HG03196 (cell line): ENCODE measurements at regions not wholly inside any gene's neighbourhood (a gene's known extent, or its start where the extent isn't known, plus 50 kb on each side); places are given as distances from the start of the nearest gene placed in this dataset.
"Not testable (repeated sequence)": the region's sequence is repeated elsewhere in the genome, so short reads cannot be mapped to it uniquely, and the experiment has no call there.

ENCODE experiments used
- ATAC-seq: cut with Tn5 transposase; IDR thresholded peaks from one replicate; pipeline ENCODE4 v1.9.1; 2021; ENCODE audit not compliant: unreplicated experiment

DNA sequence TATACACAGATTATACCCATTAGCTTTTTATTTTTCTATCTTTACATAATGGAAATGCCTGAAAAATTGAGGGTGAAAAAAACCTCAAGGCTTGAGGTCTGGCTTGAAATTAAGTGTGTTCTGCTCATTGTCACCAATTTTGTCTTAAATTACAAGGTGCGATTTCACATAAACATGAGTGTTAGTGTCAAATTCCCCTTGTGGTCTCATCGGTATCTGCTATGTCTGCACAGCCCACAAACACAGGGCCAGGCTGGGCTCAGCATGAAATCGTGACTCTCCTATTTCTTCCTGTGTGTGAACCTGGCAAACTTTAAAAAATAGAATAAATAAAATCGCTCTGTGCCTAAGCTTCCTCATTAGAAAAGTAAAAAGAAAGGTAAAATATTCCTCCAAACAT is 109.1 kb downstream of the CRLF2 start:
- ATAC-seq, result no peak

DNA sequence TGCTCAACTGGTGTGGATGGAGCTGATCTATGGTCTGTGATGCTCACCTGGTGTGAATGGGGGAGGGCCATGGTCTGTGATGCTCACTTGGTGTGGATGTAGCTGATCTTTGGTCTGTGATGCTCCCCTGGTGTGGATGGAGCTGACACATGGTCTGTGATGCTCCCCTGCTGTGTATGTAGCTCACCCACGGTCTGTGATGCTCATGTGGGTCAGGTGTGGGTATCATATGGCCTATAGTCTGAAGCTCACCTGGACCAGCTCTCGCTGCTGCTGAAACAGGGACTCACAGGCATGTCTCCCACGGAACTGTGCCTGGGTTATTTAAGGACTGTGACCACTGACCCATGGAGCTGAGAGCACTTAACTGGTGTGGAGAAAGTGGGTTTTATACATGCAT is 109.7 kb downstream of the CRLF2 start:
- ATAC-seq, result no peak

DNA sequence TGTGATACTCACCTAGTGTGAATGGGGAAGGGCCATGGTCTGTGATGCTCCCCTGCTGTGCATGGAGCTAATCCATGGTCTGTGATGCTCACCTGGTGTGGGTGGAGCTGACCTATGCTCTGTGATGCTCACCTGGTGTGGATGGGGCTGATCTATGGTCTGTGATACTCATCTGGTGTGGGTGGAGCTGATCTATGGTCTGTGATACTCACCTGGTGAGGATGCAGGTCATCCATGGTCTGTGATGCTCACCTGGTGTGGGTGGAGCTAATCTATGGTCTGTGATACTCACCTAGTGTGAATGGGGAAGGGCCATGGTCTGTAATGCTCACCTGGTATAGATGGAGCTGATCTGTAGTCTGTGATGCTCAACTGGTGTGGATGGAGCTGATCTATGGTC is 110.2 kb downstream of the CRLF2 start:
- ATAC-seq, result not testable (repeated sequence)

DNA sequence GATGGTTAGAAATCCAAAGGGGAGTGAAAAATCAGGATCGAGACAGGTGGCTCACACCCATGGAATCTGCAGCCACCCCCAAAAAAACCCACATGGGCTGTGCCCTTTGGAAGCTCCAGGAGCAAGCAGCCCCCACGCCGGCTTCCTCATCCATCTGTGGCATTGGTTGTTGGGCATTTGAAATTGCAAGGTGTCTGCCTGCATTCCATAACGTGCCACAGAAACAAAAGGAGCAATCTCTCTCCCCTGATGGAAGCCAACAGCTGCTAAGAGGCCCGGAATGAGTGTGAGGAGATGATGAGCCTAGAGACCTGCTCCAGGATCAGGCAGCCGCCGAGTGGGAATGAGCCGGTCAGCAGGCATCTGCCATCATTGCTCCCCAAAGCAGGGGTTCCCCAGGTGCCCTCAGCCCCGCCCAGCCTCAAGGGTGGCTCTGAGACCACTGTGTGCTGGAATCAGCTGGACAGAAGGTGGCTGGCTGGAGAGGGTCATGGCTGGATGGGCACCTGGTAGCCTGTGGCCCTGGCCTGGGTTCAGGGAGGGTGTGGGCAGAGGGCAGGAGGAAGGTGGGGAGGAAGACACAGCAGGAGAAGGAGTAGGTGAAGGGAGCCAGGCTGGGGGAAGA is 113.2 kb downstream of the CRLF2 start:
- no peak for ATAC-seq

DNA sequence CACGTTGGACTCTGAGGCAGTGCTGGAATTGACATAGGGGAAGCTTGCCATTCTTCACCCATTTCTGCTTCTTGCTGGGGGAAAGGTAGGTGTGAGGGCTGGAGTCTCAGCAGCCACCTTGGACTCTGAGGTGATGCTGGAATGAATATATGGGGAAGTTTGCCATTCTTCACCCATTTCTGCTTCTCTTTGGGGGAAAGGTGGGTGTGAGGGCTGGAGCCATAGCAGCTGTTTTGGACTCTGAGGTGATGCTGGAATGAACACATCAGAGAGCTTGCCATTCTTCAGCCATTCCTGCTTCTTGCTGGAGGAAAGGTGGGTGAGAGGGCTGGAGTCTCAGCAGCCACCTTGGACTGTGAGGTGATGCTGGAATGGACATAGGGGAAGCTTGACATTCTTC is 115.1 kb downstream of the CRLF2 start:
- ATAC-seq, result no peak

DNA sequence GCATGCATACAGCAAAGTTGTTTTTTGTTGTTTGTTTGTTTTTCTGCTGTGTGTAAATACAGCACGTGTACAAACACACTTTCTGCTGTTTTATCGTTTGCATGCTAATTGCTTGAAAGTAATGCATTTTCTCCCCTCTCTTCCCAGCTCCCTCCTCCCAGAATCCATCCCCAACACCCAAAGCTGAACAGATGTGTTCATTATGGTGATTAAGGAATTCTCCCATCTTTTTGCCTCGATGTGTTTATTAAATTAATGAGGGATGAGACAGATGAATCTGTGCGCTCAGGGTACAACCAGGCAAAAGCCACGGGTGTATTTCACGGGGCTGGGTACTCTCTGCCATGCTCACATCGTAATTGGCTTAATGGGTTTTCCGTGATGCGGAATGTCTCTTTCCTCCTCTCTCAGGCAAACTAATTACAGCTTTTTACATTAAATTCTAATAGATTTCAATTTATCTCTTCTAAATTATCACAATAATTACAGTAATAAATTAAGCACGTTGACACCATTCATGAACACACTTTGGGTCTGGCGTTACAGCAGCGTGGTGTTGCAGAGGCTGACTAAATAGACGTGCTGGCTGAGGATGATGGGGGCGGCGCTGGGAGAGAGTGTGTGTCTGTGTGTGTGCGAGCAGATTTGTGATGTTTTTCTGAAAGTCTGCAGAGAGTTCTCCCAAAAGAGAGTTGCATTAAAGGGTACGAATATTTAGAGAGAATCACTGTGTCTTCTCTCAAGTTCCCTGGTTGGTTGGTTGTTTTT is 117.7 kb downstream of the CRLF2 start:
- no peak for ATAC-seq

DNA sequence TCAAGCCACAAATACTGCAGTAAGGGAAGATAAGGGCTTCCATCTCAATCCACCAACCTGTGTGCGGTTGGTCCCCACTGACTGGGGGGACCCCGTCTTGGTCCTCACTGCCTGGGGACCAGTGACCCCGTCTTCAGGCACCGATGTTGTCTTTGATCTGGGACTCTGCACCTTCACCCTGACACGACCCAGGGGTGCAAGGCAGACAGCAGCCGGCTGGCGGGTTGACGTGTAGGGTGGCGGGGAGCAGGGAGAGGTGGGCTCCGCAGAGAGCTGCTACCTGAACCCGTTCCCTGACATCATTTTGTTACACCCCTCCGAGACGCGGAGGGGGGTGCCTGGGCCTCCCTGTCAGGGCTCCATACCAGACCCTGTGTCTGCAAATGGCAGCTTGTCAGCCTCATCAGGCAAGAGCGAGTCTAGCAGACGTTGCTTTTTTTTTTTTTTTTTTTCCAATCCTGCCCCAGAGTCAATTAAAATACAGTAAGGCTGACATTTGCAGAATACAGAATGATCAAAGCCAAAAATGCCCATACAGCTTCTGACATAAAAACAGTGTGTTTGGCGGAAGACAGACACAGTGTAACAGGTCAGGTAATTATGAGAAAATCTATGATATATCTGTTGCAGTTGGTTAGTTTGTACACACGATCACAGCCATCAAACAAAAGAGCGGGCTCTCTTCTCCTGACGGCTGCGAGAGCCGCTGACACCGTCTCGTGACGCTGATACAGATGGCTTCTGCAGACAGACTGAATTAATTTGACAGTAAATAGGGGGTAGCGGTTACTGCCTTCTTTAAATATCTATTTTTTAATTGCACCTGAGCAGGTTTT is 118.6 kb downstream of the CRLF2 start:
- ATAC-seq, result no peak

DNA sequence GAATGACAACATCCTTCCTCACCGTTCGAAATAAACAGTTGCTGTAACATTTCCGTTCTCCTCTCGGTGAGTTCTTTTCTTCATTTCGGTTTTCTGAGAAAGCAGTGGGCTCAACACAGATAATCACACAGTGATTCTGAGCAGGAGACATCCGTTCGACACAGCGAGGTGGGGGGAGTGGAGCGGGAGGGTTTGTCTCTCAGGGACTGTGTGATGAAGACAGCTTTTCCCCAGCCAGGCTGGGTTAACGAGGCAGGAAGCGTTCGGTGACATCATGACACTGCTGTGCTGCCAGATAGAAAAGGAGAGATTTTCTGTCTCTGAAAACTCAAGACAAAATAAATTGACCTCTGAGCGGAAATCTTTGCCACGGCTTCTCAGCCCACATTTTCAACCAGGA is 119.3 kb downstream of the CRLF2 start:
- no peak for ATAC-seq

DNA sequence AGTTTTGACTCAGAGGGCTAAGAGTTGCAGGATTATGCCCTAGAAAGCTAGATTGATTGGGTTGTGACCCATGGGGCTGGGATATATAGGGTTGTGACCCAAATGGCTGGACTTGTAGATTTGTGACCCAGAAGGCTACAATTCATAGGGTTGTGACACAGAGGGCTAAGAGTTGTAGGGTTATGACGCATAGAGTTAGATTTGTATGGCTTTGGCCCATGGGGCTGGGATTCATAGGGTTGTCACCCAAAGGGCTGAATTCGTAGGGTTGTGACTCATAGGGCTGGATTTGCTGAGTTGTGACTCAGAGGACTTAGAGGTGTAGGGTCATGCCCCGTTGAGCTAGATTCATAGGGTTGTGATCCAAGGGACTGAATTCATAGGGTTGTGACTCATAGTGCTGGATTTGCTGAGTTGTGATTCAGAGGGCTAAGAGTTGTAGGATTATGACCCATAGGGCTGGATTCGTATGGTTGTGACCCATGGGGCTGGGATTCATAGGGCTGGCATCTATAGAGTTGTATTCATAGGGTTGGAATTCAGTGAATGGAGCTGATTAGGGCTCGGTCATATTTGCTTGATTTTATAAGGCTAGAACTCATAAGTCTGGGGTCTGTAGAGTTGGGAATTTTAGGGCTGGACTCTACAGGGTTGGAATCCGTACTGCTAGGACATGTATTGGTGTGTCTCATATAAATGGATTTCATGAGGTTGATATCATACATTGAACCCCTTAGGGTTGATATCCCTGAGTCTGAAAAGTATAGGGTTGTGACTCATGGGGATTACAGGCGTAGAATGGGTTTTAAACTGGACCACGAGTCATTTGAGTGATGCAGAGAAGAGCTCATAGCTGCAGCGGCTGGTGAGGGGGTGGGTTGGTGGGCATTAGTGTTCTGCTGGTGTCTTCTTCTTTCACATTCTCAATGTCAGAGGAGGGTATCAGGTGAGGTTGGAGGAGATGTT is 125.7 kb downstream of the CRLF2 start:
- ATAC-seq, result no peak

DNA sequence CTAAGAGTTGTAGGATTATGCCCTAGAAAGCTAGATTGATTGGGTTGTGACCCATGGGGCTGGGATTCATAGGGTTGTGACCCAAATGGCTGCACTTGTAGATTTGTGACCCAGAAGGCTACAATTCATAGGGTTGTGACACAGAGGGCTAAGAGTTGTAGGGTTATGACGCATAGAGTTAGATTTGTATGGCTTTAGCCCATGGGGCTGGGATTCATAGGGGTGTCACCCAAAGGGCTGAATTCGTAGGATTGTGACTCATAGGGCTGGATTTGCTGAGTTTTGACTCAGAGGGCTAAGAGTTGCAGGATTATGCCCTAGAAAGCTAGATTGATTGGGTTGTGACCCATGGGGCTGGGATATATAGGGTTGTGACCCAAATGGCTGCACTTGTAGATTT is 126.6 kb downstream of the CRLF2 start:
- not testable (repeated sequence) for ATAC-seq

DNA sequence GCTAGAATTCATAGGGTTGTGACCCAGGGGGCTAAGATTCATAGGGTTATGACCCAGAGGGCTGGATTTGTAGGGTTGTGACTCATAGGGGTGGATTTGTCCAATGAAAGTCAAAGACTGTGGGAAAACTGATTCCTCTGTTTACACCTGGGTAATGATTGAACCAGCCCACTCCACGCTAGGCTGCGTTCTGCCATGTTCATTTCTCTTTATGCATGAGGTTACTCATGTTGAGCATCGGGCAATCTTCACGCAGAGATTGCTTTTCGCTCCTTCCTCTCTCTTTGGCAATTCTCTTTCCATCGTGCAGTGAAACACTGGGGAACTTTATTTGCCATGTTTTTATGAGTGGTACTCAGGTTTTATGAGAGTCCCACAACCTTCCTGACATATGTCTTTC is 127.8 kb downstream of the CRLF2 start:
- no peak for ATAC-seq

DNA sequence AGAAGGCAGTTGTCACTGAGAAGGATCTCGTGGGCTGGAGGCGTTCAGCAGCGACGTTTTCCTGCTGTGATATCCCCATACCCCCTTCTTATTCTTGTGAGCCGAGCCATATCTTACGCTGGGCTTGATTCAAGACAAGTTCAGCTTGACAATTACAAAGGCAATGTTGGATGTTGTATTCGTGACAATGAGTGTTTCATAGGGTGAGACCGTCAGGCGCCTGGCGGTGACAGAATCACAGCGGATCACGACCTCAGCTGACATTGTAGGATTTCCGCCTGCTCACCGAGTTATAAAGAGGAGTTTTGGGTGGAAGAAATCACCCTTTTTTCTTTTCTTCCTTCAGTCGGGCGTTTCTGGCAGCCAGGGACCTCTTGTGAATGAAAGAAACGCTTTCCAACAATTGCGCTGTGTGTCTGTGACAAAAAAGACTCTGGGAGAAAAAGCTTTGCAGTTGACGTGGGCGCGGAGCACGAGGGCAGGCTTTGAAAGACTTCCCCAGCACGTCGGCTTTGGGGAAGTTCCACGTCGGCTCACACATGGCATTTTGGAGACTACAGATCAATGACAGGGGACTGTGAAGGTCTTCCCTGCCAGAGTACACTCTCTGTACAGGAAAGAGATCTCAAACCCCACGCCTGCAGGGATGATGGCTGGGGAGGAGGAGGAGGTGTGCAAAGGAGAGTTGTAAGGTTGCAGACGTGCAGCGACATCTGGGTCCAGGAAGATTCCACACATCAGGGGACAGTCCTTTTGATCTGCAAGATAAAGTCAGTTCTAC is 135.4 kb downstream of the CRLF2 start:
- ATAC-seq, result no peak

DNA sequence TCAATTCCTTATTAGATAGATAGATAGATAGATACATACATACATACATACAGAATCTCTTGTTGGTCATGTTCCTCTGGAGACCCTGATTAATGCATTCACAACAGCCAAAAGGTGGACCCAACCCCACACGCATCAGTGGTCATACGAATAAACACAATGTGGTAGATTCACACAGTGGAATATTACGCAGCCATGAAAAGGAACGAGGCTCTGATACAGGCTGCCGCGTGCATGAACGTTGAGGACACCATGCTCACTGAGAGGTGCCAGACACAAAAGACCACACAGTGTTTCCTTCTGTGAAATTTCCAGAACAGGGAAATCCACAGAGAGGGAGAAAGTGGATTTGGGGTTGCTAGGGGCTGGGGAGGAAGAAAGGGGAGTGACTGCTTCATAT is 136.7 kb downstream of the CRLF2 start:
- no peak for ATAC-seq

DNA sequence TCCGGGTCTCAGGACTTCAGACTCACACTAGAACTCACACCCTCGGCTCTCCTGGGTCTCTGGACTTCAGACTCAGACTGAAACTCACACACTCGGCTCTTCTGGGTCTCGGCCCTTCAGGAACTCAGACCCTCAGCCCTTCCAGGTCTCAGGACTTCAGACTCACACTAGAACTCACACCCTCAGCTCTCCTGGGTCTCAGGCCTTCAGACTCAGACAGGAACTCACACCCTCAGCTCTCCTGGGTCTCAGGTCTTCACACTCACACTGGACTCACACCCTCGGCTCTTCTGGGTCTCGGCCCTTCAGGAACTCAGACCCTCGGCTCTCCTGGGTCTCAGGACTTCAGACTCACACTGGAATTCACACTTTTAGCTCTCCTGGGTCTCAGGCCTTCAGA is 137.3 kb downstream of the CRLF2 start:
- ATAC-seq, result no peak

DNA sequence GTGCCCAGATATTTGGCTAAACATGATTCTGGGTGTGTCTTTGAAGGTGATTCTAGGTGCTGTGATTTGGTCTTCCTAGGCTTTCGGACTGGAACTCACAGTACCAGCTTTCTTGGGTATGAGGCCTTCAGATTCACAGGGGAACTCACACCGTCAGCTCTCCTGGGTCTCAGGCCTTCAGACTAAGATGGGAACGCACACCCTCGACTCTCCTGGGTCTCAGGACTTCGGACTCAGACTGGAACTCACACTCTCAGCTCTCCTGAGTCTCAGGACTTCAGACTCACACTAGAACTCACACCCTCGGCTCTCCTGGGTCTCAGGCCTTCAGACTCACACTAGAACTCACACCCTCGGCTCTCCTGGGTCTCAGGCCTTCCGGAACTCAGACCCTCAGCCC is 137.7 kb downstream of the CRLF2 start:
- ATAC-seq, result no peak

DNA sequence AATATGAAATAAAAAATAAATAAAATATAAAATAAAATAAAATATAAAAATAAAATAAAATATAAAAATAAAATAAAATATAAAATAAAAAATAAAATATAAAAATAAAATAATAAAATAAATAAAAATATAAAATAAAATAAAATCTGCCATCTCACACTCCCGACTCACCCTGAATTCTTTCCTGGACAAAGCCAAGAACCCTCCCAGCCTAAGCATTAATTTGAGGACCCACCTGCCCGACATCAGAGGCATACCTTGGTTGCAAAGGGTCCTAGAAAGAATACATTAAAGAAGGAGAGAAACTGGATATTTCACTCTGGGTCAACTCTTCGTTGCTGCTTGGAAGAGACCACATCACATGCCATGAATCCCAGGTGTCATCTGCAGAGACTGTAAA is 138.3 kb downstream of the CRLF2 start:
- ATAC-seq, result no peak

DNA sequence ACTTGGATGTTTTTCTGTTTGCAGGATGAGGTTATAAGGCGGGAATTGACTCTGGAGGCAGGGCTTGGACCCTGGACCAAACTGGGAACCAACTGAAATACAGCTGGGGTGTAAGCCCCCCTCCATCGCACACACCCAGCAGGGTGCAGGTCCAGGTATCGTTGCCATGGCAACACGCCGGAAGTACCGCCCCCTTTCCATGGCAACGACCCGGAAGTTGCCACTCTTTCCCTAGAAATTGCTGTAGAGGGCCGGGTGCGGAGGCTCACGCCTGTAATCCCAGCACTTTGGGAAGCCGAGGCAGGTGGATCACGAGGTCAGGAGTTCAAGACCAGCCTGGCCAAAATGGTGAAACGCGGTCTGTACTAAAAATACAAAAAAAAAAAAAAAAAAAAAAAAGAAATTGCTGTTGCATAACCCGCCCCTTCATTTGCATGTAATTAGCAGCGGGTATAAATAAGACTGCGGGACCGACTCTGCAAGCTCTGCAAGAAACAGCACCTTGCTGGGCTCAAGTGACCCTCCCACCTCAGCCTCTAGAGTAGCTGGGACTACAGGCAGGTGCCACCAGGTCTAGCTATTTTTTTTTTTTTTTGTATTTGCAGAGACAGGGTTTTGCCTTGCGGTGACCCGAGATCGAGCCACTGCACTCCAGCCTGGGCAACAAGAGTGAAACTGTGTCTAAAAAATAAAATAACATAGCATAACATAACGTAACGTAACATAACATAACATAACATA is 139.6 kb downstream of the CRLF2 start:
- no peak for ATAC-seq

DNA sequence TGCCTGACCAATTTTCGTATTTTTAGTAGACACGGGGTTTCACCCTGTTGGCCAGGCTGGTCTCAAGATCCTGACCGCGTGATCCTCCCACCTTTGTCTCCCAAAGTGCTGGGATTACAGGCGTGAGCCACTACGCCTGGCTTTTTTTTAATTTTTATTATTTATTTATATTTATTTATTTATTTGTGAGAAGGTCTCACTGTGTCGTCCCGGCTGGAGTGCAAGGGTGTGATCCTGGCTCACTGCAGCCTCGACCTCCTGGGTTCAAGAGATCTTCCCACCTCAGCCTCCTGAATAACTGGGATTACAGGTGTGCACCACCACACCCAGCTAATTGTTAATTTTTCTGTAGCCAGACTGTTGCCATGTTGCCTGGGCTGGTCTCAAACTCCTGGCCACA is 141.1 kb downstream of the CRLF2 start:
- no peak for ATAC-seq

DNA sequence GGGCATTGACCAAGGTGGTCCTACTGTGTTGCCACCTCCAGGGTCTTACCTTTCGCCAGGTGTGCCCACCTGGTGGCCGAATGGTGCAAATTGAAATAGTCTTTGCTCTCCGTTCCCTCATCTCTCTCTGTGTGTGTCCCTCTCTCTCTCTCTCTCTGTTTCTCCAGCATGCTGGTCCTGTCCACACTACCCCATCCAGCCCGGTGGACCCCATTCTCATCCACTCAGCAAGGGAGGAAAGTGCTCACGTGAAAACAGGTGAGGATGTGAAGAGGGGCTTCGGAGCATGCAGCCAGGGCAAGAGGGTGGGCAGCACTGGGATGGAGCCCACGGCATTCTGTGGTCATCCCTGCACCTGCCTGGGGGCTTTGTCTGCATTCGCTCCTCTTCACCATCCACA is 150.1 kb downstream of the CRLF2 start:
- ATAC-seq, result no peak
